DMS53 treated with DMSO at 0.1 percent for 48 hours (cell line): ENCODE measurements at regions not wholly inside any gene's neighbourhood (a gene's known extent, or its start where the extent isn't known, plus 50 kb on each side); places are given as distances from the start of the nearest gene placed in this dataset.
"Not testable (repeated sequence)": the region's sequence is repeated elsewhere in the genome, so short reads cannot be mapped to it uniquely, and the experiment has no call there.

Experiments
- DNase-seq: peaks from one replicate; lab custom pipeline; 2025; ENCODE audit not compliant: unreplicated experiment; lab: John Stamatoyannopoulos, UW

GRCh38 chr22:22122348-22123117, 122.1 kb upstream of the VPREB1 start:
- no peak for DNase-seq

- no peak for DNase-seq
These were observed 123.1 kb upstream of the VPREB1 start for GRCh38 chr22:22121445-22121844.

DNA sequence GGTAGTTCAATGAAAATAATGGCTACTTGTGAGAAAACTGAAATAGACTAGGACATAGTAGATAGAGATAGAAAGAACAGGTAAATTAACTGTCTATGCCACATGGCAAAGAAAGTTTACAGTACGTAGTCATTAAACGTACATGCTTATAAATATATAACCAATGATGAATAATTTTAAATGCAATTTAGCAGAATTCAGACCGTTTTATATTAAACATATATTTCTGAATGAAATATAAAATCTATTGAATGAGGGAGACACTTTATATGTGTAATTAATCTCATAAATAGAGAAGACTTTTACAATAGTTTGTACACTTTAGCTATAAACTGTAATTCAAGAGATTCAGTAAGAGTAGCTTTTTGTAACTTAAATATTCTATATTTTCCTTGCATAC, 124.4 kb upstream of the VPREB1 start:
- no peak for DNase-seq

DNA sequence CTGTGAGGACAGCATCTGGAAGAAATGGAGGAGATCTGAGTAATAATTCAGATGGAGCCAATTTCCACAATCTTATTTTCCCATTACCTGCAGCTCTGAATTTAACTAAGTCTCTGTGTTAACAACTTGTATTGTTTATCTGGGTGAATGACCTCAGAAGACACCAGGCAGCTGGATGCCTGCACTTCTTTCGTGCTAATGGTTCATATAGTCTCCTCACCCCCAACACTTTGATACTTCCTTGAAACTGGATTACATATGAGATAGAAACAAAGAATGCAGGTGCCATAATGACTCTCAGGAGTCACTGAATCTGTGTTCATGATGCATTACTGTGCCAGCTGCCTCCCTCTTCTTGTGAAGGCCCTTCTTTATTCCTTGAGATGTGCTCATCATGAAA, 125.6 kb upstream of the VPREB1 start:
- DNase-seq, result no peak

DNA sequence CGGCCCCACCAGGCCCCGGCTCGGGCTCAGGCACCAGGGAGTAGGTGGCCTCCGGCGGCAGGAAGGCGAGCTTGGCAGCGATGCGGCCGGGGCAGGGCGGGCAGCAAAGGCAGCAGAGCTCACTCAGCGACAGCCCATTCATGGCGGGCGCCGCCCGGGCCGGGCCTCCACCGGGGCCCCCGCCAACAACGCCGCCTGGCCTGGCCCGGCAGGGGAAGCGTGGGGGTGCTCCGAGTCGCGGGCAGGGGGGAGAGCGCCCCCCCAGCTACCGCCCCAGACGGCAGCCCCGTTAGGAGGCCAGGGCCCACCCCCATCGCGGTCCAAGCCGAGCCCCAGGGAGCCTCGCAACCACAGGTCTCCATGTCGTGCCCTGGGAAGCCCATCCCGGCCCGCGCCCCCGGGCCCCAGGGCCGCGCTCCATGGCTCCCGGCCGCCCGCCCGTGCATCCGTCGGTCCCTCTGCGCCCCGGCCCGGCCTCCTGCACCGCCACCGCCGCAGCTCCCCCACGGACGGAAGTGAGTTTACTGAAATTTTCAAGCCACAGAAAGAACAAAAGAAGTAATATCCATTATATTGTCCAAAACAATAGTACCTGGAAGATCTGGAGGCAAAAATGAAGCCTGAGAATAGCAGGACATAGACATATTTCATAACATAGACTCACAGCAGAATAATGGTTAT, 126.6 kb upstream of the VPREB1 start:
- DNase-seq, result not testable (repeated sequence)

DNA sequence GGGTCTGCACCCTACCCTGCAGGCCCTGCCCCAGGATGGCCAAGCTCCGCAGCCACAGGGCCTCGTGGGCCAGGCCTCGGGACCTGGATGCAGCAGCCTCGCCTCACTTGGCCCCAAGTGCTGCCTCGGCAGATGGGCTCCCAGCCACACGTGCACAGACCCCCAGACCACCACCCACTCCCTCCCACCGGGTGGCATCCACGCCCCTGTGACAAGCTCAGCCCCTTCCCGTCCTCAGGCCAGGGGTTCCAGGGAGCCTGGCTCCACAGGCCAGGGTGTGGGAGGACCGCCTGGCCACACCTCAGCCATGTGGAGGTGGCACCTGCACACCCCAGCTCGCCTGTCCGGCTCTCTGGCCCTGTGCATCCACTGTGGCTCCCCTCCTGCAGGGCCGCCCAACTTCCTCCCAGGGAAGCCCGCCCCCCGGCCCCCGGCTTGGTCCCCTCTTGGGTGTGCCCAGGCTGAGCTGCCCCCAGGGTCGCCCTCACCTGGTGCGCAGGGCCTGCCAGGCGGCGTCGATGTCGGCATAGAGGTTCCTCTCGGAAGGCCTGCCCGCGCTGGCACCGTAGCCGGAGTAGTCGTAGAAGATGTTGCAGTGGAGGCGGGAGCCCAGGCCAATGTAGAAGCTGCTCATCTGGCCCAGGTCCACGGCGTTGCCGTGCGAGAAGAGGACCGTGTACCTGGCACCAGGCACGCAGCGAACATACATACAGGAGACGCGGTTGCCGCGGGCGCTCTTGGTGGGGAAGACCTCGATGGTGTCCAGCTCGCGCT, 127.4 kb upstream of the VPREB1 start:
- DNase-seq, result not testable (repeated sequence)

DNA sequence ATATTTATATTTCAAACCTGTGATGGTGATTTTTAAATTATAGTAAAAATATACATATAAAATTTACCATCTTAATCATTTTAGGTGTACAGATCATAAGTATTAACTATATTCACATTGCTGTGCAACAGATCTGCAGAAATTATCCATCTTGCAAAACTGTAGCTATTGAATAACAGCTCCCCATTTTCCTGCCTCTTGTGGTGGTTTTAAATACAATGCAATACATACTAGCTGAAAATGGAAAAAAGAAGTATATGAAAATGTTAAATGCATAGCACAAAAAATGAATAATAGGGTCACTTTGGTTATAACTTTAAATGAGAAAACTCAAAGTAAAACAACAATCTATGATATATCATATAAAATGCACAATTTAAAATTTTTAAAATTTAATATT, 130.9 kb upstream of the VPREB1 start:
- no peak for DNase-seq

DNA sequence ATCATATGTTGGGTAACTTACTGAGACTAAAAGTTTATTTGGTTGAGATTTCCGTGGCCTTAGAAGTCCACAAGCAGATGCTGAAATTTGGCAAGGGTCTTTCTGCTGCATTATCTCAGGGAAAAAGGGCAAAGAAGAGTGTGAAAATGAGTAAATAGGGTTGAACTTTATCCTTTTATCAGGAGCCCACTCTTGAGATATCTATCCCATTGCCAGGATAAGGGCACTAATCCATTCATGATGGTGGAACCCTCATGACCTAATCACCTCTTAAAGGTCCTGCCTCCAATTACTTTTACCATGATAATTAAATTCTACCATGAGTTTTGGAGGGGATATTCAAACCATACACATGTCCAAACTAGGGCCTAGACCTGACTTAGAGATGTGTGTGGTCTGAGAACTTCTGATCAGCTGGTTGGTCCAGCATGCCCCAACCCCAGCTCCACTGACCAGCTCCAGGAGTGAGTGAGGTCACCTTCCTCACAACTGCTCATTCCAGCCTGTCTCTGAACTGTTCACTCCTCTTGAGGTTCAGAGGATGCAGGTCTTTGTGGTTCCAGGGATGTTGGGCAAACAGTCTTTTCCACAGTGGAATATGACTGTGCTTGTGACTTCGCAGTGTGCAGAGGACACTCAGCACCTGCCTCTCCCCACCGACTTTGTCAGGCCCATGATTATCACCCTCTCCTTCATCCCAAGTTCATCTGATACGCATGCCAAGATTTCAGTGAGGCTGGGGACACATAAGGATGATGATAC, 130.1 kb upstream of the TOP3B start:
- DNase-seq, result no peak

GRCh38 chr22:22111983-22112382, 129.4 kb upstream of the TOP3B start:
- DNase-seq, result no peak

GRCh38 chr22:22111267-22111751, 128.7 kb upstream of the TOP3B start:
- peak; percentile 7 for DNase-seq

GRCh38 chr22:22110548-22111266, 128.1 kb upstream of the TOP3B start:
- peak; percentile 57 for DNase-seq

DNA sequence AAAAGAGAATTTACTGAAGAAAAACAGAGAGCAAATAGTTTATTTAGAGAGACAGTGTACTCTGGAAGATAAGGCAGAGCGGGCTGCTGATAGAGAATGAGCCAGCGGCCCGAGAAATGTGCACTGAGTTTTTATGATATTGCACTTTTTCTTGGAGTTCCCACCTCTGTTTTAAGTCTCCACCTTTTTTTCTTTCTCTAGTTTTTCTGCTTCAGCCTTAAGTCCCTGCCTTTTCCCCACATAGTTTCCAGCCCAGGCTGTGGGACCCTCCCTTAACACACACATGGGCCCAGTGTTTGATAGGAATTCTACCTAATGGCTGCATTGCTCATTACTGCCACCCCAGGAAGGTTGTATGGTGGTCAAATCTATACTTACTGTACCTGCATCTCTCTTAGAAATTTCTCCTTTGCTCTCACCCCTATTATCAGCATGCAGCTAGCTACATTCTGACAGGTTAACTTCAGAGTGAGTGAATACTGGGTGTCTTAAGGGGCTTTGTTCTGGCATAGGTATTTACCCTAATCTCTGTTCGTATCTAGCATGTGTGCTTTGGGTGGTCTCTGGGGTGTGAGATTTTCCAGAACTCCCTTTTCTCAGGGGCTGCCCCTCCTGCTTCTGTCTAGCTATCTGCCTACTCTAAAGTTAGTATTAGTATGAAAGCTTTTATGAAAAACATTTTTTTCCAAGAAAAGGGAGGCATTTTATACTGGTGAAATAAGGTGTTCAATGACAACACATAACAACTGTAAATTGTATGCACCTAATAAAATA, 127.3 kb upstream of the TOP3B start:
- DNase-seq, result no peak

DNA sequence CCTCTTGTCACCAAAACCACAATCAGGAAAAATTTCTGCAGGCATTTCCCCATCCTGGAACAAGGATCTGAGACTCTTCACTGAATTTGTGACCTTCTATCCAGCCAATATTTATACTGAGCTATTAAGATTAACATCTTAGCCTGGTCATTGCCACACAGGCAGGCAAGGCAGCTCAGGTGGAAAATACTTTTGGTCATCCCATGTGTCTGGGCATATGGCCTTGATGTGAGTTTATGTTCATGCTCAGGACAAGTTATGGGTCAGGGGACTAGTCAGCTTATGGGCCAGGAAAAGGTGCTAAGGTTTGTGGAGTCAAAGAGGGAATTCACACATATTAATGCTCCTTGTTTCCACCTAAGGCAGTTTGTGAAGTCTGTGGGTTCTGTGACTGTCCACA, 124.3 kb upstream of the TOP3B start:
- DNase-seq, result no peak

- DNase-seq, result no peak
These were observed 122.8 kb upstream of the TOP3B start for GRCh38 chr22:22105364-22105763.

GRCh38 chr22:22103078-22103875, 120.7 kb upstream of the TOP3B start:
- no peak for DNase-seq

- DNase-seq, result no peak
These were observed 117.5 kb upstream of the TOP3B start for GRCh38 chr22:22099833-22100812.

DNA sequence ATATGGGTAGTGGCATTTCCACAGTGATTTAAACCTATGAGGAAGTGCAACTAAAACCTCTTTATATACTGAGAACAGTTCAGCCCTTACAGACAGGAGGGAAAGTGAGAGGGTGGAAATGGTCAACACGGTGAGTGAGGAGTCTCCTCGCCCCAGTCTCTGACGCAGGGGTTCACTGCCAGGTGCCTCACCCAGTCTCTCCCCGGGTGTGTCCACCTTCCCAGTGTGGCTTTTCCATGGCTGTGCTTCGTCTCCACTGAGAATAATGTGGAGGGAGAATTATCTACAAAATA, 116.6 kb upstream of the TOP3B start:
- no peak for DNase-seq
